HCT116 (cell line): ENCODE measurements at regions not wholly inside any gene's neighbourhood (a gene's known extent, or its start where the extent isn't known, plus 50 kb on each side); places are given as distances from the start of the nearest gene placed in this dataset.

Experiments used
- CEBPB ChIP-seq: IDR thresholded peaks from 2 replicates; pipeline ENCODE4 v1.6.1; 2012; ENCODE audit warnings: low read depth
- EGR1 ChIP-seq: IDR thresholded peaks from 2 replicates; pipeline ENCODE4 v1.6.1; 2012; ENCODE audit warnings: low read depth
- FOSL1 ChIP-seq: IDR thresholded peaks from 2 replicates; pipeline ENCODE4 v1.6.1; 2012; ENCODE audit warnings: low read depth
- JUND ChIP-seq: IDR thresholded peaks from 2 replicates; pipeline ENCODE4 v1.6.1; 2012
- POLR2A ChIP-seq: IDR thresholded peaks from 2 replicates; pipeline ENCODE4 v1.7.0; 2011; ENCODE audit warnings: borderline replicate concordance; ENCODE audit not compliant: insufficient read depth, insufficient read length; ENCODE audit errors: extremely low read depth
- POLR2AphosphoS5 ChIP-seq: IDR thresholded peaks from 2 replicates; pipeline ENCODE4 v1.6.1; 2011; ENCODE audit warnings: mild to moderate bottlenecking, low read depth, low read length, moderate library complexity
- RAD21 ChIP-seq: IDR thresholded peaks from 2 replicates; pipeline ENCODE4 v1.6.1; 2012; ENCODE audit warnings: low read depth, mild to moderate bottlenecking
- SIN3A ChIP-seq: IDR thresholded peaks from 2 replicates; pipeline ENCODE4 v1.6.1; 2012; ENCODE audit warnings: low read depth
- SRF ChIP-seq: IDR thresholded peaks from 2 replicates; pipeline ENCODE4 v1.6.1; 2012; ENCODE audit warnings: low read depth
- TCF7L2 ChIP-seq: IDR thresholded peaks from 2 replicates; pipeline ENCODE4 v1.7.0; 2011; ENCODE audit warnings: borderline replicate concordance, inconsistent platforms; ENCODE audit not compliant: insufficient read depth, insufficient read length; ENCODE audit errors: extremely low read depth
- YY1 ChIP-seq: IDR thresholded peaks from 2 replicates; pipeline ENCODE4 v1.6.1; 2011; ENCODE audit warnings: low read length, low read depth, moderate library complexity, mild to moderate bottlenecking; ENCODE audit not compliant: insufficient replicate concordance; ENCODE audit errors: extremely low read depth
- TF ChIP-seq, protein P1 (sequence below), 3 experiments: fragments of 200-600 bp in 1 of 3; sonication (generic) in 1 of 3; IDR thresholded peaks in 2 of 3; conservative IDR thresholded peaks in 1 of 3; 2 replicates each; pipeline ENCODE4 v1.5.1; 2012 to 2017; ENCODE audit warnings: low read depth in 2 of 3, low read length in 2 of 3, antibody characterized with exemption in 1 of 3, borderline replicate concordance in 1 of 3, control low read depth in 1 of 3, mild to moderate bottlenecking in 1 of 3, mixed read lengths in 1 of 3, mixed run types in 1 of 3, moderate library complexity in 1 of 3; ENCODE audit not compliant: insufficient read depth in 1 of 3
- TF ChIP-seq, protein P2 (sequence below): IDR thresholded peaks from 2 replicates; pipeline ENCODE4 v1.6.1; 2012
- TF ChIP-seq, protein P3 (sequence below): IDR thresholded peaks from 2 replicates; pipeline ENCODE4 v1.6.1; 2011; ENCODE audit warnings: mild to moderate bottlenecking, low read length, moderate library complexity; ENCODE audit not compliant: insufficient replicate concordance; ENCODE audit errors: extremely low read depth

DNA sequence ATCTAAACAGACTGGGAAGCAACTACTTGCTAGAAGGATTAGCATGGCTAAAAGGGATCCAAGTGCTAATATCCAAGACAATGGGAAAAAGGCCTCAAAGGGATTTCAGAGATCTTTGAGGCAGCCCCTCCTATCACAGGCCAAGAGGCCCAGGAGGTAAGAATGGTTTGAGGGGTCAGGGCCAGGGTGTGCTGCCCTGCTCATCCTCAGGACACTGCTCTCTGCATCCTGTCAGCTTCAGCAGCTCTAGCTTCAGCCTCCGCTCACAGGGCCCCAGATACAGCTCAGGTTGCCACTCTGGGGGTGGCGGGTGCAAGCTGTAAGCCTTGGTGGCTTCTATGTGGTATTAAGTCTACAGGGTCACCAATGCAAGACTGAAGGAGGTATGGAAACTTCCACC is 278.7 kb downstream of the PARP8 start:
- TF ChIP-seq CEBPB (no peak), RAD21 (no peak), POLR2A (no peak), POLR2AphosphoS5 (no peak), JUND (no peak), FOSL1 (no peak), SIN3A (no peak), TCF7L2 (no peak), SRF (no peak), EGR1 (no peak), YY1 (no peak)
- TF ChIP-seq, protein P1, sequence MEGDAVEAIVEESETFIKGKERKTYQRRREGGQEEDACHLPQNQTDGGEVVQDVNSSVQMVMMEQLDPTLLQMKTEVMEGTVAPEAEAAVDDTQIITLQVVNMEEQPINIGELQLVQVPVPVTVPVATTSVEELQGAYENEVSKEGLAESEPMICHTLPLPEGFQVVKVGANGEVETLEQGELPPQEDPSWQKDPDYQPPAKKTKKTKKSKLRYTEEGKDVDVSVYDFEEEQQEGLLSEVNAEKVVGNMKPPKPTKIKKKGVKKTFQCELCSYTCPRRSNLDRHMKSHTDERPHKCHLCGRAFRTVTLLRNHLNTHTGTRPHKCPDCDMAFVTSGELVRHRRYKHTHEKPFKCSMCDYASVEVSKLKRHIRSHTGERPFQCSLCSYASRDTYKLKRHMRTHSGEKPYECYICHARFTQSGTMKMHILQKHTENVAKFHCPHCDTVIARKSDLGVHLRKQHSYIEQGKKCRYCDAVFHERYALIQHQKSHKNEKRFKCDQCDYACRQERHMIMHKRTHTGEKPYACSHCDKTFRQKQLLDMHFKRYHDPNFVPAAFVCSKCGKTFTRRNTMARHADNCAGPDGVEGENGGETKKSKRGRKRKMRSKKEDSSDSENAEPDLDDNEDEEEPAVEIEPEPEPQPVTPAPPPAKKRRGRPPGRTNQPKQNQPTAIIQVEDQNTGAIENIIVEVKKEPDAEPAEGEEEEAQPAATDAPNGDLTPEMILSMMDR (IDR thresholded peaks at IDR 0.05 in 2 of 3, conservative IDR thresholded peaks at IDR 0.05 in 1 of 3; ENCODE audit: borderline replicate concordance in 1 of 3, insufficient read depth in 1 of 3, low read depth in 2 of 3, low read length in 2 of 3): no peak
- TF ChIP-seq, protein P2, sequence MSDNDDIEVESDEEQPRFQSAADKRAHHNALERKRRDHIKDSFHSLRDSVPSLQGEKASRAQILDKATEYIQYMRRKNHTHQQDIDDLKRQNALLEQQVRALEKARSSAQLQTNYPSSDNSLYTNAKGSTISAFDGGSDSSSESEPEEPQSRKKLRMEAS: no peak
- TF ChIP-seq, protein P3, sequence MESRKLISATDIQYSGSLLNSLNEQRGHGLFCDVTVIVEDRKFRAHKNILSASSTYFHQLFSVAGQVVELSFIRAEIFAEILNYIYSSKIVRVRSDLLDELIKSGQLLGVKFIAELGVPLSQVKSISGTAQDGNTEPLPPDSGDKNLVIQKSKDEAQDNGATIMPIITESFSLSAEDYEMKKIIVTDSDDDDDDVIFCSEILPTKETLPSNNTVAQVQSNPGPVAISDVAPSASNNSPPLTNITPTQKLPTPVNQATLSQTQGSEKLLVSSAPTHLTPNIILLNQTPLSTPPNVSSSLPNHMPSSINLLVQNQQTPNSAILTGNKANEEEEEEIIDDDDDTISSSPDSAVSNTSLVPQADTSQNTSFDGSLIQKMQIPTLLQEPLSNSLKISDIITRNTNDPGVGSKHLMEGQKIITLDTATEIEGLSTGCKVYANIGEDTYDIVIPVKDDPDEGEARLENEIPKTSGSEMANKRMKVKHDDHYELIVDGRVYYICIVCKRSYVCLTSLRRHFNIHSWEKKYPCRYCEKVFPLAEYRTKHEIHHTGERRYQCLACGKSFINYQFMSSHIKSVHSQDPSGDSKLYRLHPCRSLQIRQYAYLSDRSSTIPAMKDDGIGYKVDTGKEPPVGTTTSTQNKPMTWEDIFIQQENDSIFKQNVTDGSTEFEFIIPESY: no peak
